Stimulated activated CD4-positive, alpha-beta T cell treated with anti-CD3 and anti-CD28 coated beads, Interleukin-15, amount 100 ng/mL, for 24 hours (primary cell): ENCODE measurements at regions not wholly inside any gene's neighbourhood (a gene's known extent, or its start where the extent isn't known, plus 50 kb on each side); places are given as distances from the start of the nearest gene placed in this dataset.
A peak's percentile ranks its signal among the peaks of the same experiment; 100 is the strongest.

Source experiments
- DNase-seq: peaks from one replicate; pipeline ENCODE4 v3.0.0-alpha.2; 2020

GRCh38 chr12:125193376-125194152 is 128.3 kb downstream of the AACS start:
- DNase-seq = no peak

GRCh38 chr12:125194163-125194773 is 129.0 kb downstream of the AACS start:
- DNase-seq = no peak

- no peak for DNase-seq
Measured at GRCh38 chr12:125194987-125195386, 129.8 kb downstream of the AACS start.

- no peak for DNase-seq
Measured at GRCh38 chr12:125197326-125197725, 132.1 kb downstream of the AACS start.

GRCh38 chr12:125198652-125199051 is 133.4 kb downstream of the AACS start:
- DNase-seq = no peak

GRCh38 chr12:125201090-125201489 is 135.9 kb downstream of the AACS start:
- no peak for DNase-seq

- no peak for DNase-seq
Measured at GRCh38 chr12:125201940-125202339, 136.7 kb downstream of the AACS start.

GRCh38 chr12:125202421-125202820 is 137.2 kb downstream of the AACS start:
- DNase-seq = no peak

- no peak for DNase-seq
Measured at GRCh38 chr12:125203145-125203765, 138.0 kb downstream of the AACS start.

GRCh38 chr12:125205386-125205785 is 140.2 kb downstream of the AACS start:
- no peak for DNase-seq

GRCh38 chr12:125206711-125207110 is 141.5 kb downstream of the AACS start:
- DNase-seq = no peak

- no peak for DNase-seq
Measured at GRCh38 chr12:125208334-125208733, 143.1 kb downstream of the AACS start.

GRCh38 chr12:125208942-125209341 is 143.7 kb downstream of the AACS start:
- no peak for DNase-seq

- peak; percentile 10 for DNase-seq
Measured at GRCh38 chr12:125210104-125210755, 145.0 kb downstream of the AACS start.

GRCh38 chr12:125211464-125211863 is 146.2 kb downstream of the AACS start:
- no peak for DNase-seq

GRCh38 chr12:125214289-125214688 is 149.1 kb downstream of the AACS start:
- DNase-seq = no peak

- no peak for DNase-seq
Measured at GRCh38 chr12:125216756-125217155, 151.5 kb downstream of the AACS start.

- DNase-seq = no peak
Measured at GRCh38 chr12:125217308-125217707, 152.1 kb downstream of the AACS start.

- no peak for DNase-seq
Measured at GRCh38 chr12:125218952-125219351, 153.7 kb downstream of the AACS start.

- no peak for DNase-seq
Measured at GRCh38 chr12:125220404-125221273, 155.4 kb downstream of the AACS start.

GRCh38 chr12:125221602-125222001 is 156.4 kb downstream of the AACS start:
- DNase-seq = no peak

GRCh38 chr12:125222876-125223275 is 157.6 kb downstream of the AACS start:
- no peak for DNase-seq

GRCh38 chr12:125225641-125226040 is 160.4 kb downstream of the AACS start:
- DNase-seq = no peak
